ENCODE measurements at regions not wholly inside any gene's neighbourhood (a gene's known extent, or its start where the extent isn't known, plus 50 kb on each side); places are given as distances from the start of the nearest gene placed in this dataset.

- no peak for TF ChIP-seq CTCF (IDR thresholded peaks at IDR 0.05)
- no peak for TF ChIP-seq POLR2A (IDR thresholded peaks at IDR 0.05)
These were observed 450.7 kb downstream of the FOXO1 start for GRCh38 chr13:40215747-40216146.

Measured in right lobe of liver (tissue), 4 donors.